K562 (cell line): ENCODE measurements at regions not wholly inside any gene's neighbourhood (a gene's known extent, or its start where the extent isn't known, plus 50 kb on each side); places are given as distances from the start of the nearest gene placed in this dataset.

ENCODE experiments used
- ATF7 ChIP-seq: fragments of 450-650 bp; IDR thresholded peaks from 2 replicates; pipeline ENCODE4 v1.7.1; 2014; ENCODE audit warnings: mild to moderate bottlenecking, moderate library complexity
- BACH1 ChIP-seq: fragments of 200-800 bp; sonication (Bioruptor generic); IDR thresholded peaks from 2 replicates; pipeline ENCODE4 v1.6.1; 2016; ENCODE audit warnings: missing genetic modification characterization, missing compliant biosample characterization
- BCL6 ChIP-seq: fragments of 250-450 bp; sonication (Bioruptor Pico); IDR thresholded peaks from 2 replicates; pipeline ENCODE4 v1.4.0; 2020
- CBFA2T2 ChIP-seq: fragments of 450-650 bp; conservative IDR thresholded peaks from 2 replicates; pipeline ENCODE4 v1.6.1; 2017; ENCODE audit warnings: mild to moderate bottlenecking
- CBFA2T3 ChIP-seq: fragments of 450-650 bp; IDR thresholded peaks from 2 replicates; pipeline ENCODE4 v1.6.1; 2017
- CTBP1 ChIP-seq: fragments of 450-650 bp; IDR thresholded peaks from 2 replicates; pipeline ENCODE4 v1.6.1; 2016; ENCODE audit warnings: borderline replicate concordance
- DNMT1 ChIP-seq: fragments of 450-650 bp; IDR thresholded peaks from 2 replicates; pipeline ENCODE4 v1.6.1; 2016; ENCODE audit warnings: antibody characterized with exemption, mild to moderate bottlenecking
- EP300 ChIP-seq: IDR thresholded peaks from 2 replicates; pipeline ENCODE4 v1.6.1; 2012; ENCODE audit warnings: low read length, improper control_type of control experiment
- GABPB2 ChIP-seq: fragments of 250-450 bp; sonication (Bioruptor Pico); conservative IDR thresholded peaks from 2 replicates; pipeline ENCODE4 v1.5.1; 2021; ENCODE audit warnings: mild to moderate bottlenecking
- MAFF ChIP-seq: IDR thresholded peaks from 2 replicates; pipeline ENCODE4 v1.6.1; 2012; ENCODE audit warnings: low read length, improper control_type of control experiment
- MEIS2 ChIP-seq: fragments of 450-650 bp; IDR thresholded peaks from 2 replicates; pipeline ENCODE4 v1.6.1; 2014; ENCODE audit warnings: mild to moderate bottlenecking; ENCODE audit not compliant: partially characterized antibody
- MTA1 ChIP-seq: fragments of 450-650 bp; IDR thresholded peaks from 2 replicates; pipeline ENCODE4 v1.6.1; 2017; ENCODE audit warnings: borderline replicate concordance
- NCOR1 ChIP-seq: fragments of 450-650 bp; IDR thresholded peaks from 2 replicates; pipeline ENCODE4 v1.6.1; 2016; ENCODE audit warnings: mild to moderate bottlenecking, moderate library complexity
- NR2C2 ChIP-seq, 2 experiments: fragments of 200-800 bp in 1 of 2; sonication (Bioruptor generic) in 1 of 2; sonication (generic) in 1 of 2; formaldehyde crosslinking in 1 of 2; IDR thresholded peaks; 2 replicates each; pipeline versions ENCODE4 v1.6.1 to v1.8.0; 2016 to 2022; ENCODE audit warnings: mild to moderate bottlenecking in 1 of 2, missing compliant biosample characterization in 1 of 2, missing genetic modification characterization in 1 of 2, missing genetic modification reagents in 1 of 2
- RCOR1 ChIP-seq, 2 experiments: IDR thresholded peaks; 2 replicates each; pipeline ENCODE4 v1.6.1; 2012; ENCODE audit warnings: low read depth in 2 of 2, low read length in 2 of 2, borderline replicate concordance in 1 of 2, improper control_type of control experiment in 1 of 2
- SMAD2 ChIP-seq: fragments of 150-350 bp; IDR thresholded peaks from 2 replicates; pipeline ENCODE4 v1.6.1; 2014; ENCODE audit warnings: low read depth, mild to moderate bottlenecking, low read length
- SMARCA4 ChIP-seq: fragments of 450-650 bp; IDR thresholded peaks from 2 replicates; pipeline ENCODE4 v1.6.1; 2016
- SRSF1 ChIP-seq: fragments of 200-400 bp; formaldehyde crosslinking; IDR thresholded peaks from 2 replicates; pipeline ENCODE4 v1.6.1; 2017; ENCODE audit warnings: mild to moderate bottlenecking, low read depth, low read length, moderate library complexity
- TAL1 ChIP-seq: fragments of 450-650 bp; IDR thresholded peaks from 2 replicates; pipeline ENCODE4 v1.6.1; 2016; ENCODE audit warnings: mild to moderate bottlenecking
- TCF3 ChIP-seq: sonication (generic); formaldehyde crosslinking; IDR thresholded peaks from 2 replicates; pipeline ENCODE4 v1.4.0; 2020; ENCODE audit warnings: mild to moderate bottlenecking, missing genetic modification reagents
- TEAD2 ChIP-seq: fragments of 450-650 bp; IDR thresholded peaks from 2 replicates; pipeline ENCODE4 v1.6.1; 2016; ENCODE audit warnings: missing genetic modification characterization, control low read depth, missing compliant biosample characterization
- YY1 ChIP-seq, 3 experiments: IDR thresholded peaks; 2 replicates each; pipeline ENCODE4 v1.6.1; 2011; ENCODE audit warnings: low read length in 2 of 3, mild to moderate bottlenecking in 2 of 3, moderate library complexity in 2 of 3, borderline replicate concordance in 1 of 3, control low read depth in 1 of 3, low read depth in 1 of 3; ENCODE audit not compliant: insufficient read depth in 3 of 3, insufficient replicate concordance in 2 of 3, control insufficient read depth in 1 of 3, insufficient read length in 1 of 3; ENCODE audit errors: extremely low read depth in 1 of 3
- ZNF224 ChIP-seq: sonication (generic); formaldehyde crosslinking; IDR thresholded peaks from 2 replicates; pipeline ENCODE4 v1.8.0; 2022; ENCODE audit warnings: mild to moderate bottlenecking, missing genetic modification reagents
- ZNF79 ChIP-seq: fragments of 250-450 bp; sonication (Bioruptor Pico); IDR thresholded peaks from 2 replicates; pipeline ENCODE4 v1.4.0; 2020; ENCODE audit warnings: low read depth, mild to moderate bottlenecking, moderate library complexity
- TF ChIP-seq, protein P1 (sequence below), 2 experiments: fragments of 450-650 bp in 1 of 2; sonication (generic) in 1 of 2; formaldehyde crosslinking in 1 of 2; IDR thresholded peaks in 1 of 2; conservative IDR thresholded peaks in 1 of 2; 2 replicates each; pipeline versions ENCODE4 v1.6.1 to v1.8.1; 2016 to 2023; ENCODE audit warnings: mild to moderate bottlenecking in 2 of 2, moderate library complexity in 2 of 2, inconsistent platforms in 1 of 2, missing genetic modification reagents in 1 of 2
- TF ChIP-seq, protein P2 (sequence below): fragments of 450-650 bp; IDR thresholded peaks from 2 replicates; pipeline ENCODE4 v1.6.1; 2016
- TF ChIP-seq, protein P3 (sequence below): sonication (generic); formaldehyde crosslinking; IDR thresholded peaks from 2 replicates; pipeline ENCODE4 v1.8.0; 2022; ENCODE audit warnings: missing genetic modification reagents, mild to moderate bottlenecking, borderline replicate concordance

- peak in 1 of 2 experiments; percentile 65; a peak in 2 of 4 replicates for TF ChIP-seq RCOR1 (IDR thresholded peaks at IDR 0.05; ENCODE audit: borderline replicate concordance in 1 of 2, low read depth in 2 of 2, low read length in 2 of 2)
- TF ChIP-seq CBFA2T2 = peak; percentile 55
- TF ChIP-seq SMARCA4 = peak; percentile 60
- TF ChIP-seq SRSF1 = no peak
- no peak for TF ChIP-seq SMAD2
- peak; percentile 79 for TF ChIP-seq CBFA2T3
- TF ChIP-seq ATF7 = peak; percentile 37
- no peak for TF ChIP-seq MAFF
- peak; percentile 59 for TF ChIP-seq MEIS2
- TF ChIP-seq TCF3 (CRISPR knock-in tag) = peak; percentile 82
- TF ChIP-seq BCL6 (CRISPR knock-in tag) = no peak
- no peak for TF ChIP-seq ZNF79 (CRISPR knock-in tag)
- no peak for TF ChIP-seq GABPB2
- TF ChIP-seq TAL1 = peak; percentile 54; the same call in 1 of the 2 replicates
- TF ChIP-seq, protein P1, sequence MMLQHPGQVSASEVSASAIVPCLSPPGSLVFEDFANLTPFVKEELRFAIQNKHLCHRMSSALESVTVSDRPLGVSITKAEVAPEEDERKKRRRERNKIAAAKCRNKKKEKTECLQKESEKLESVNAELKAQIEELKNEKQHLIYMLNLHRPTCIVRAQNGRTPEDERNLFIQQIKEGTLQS (IDR thresholded peaks at IDR 0.05) = peak; percentile 53; the same call in 1 of the 2 replicates
- TF ChIP-seq, protein P1 (CRISPR knock-in tag; conservative IDR thresholded peaks at IDR 0.05) = peak; percentile 51; the same call in 1 of the 2 replicates
- TF ChIP-seq, protein P2, sequence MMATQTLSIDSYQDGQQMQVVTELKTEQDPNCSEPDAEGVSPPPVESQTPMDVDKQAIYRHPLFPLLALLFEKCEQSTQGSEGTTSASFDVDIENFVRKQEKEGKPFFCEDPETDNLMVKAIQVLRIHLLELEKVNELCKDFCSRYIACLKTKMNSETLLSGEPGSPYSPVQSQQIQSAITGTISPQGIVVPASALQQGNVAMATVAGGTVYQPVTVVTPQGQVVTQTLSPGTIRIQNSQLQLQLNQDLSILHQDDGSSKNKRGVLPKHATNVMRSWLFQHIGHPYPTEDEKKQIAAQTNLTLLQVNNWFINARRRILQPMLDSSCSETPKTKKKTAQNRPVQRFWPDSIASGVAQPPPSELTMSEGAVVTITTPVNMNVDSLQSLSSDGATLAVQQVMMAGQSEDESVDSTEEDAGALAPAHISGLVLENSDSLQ = peak; percentile 38
- TF ChIP-seq DNMT1 = no peak
- TF ChIP-seq TEAD2 = no peak
- TF ChIP-seq CTBP1 = peak; percentile 47; the same call in 1 of the 2 replicates
- TF ChIP-seq, protein P3, sequence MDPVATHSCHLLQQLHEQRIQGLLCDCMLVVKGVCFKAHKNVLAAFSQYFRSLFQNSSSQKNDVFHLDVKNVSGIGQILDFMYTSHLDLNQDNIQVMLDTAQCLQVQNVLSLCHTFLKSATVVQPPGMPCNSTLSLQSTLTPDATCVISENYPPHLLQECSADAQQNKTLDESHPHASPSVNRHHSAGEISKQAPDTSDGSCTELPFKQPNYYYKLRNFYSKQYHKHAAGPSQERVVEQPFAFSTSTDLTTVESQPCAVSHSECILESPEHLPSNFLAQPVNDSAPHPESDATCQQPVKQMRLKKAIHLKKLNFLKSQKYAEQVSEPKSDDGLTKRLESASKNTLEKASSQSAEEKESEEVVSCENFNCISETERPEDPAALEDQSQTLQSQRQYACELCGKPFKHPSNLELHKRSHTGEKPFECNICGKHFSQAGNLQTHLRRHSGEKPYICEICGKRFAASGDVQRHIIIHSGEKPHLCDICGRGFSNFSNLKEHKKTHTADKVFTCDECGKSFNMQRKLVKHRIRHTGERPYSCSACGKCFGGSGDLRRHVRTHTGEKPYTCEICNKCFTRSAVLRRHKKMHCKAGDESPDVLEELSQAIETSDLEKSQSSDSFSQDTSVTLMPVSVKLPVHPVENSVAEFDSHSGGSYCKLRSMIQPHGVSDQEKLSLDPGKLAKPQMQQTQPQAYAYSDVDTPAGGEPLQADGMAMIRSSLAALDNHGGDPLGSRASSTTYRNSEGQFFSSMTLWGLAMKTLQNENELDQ (CRISPR knock-in tag) = no peak
- TF ChIP-seq BACH1 (tag) = no peak
- TF ChIP-seq MTA1 = no peak
- TF ChIP-seq EP300 = peak; percentile 67; the same call in 1 of the 2 replicates
- TF ChIP-seq NR2C2 (CRISPR knock-in tag; IDR thresholded peaks at IDR 0.05) = no peak
- peak; percentile 48 for TF ChIP-seq NR2C2 (tag; IDR thresholded peaks at IDR 0.05)
- TF ChIP-seq NCOR1 = peak; percentile 52
- TF ChIP-seq ZNF224 (CRISPR knock-in tag) = no peak
- TF ChIP-seq YY1 (IDR thresholded peaks at IDR 0.05; ENCODE audit: borderline replicate concordance in 1 of 3, control insufficient read depth in 1 of 3, extremely low read depth in 1 of 3, insufficient read depth in 3 of 3, insufficient read length in 1 of 3, insufficient replicate concordance in 2 of 3, low read depth in 1 of 3, low read length in 2 of 3) = peak in 1 of 3 experiments; percentile 62
Observed at GRCh38 chr1:168372861-168373371, 92.2 kb downstream of the TBX19 start (continued).
